ENCODE measurements at regions not wholly inside any gene's neighbourhood (a gene's known extent, or its start where the extent isn't known, plus 50 kb on each side); places are given as distances from the start of the nearest gene placed in this dataset.

DNA sequence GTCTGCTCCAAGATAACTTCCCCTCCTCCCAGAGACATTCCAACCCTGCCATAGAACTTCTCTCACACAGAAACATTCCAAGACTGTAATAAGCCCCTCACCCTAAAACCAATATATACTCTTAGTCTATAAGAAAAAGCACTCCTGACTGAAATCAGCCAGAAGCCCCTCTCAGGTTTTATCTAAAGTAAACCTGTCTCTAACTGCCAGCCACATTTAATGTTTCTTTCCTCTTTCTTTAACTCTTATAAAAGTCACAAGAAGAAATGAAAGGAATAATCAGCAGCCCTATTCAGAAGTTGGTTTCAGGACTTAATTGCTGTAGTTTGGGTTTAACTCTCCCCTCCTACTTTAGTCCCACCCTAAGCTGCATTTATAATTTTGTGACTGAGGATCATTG lies 165.0 kb upstream of the ZCCHC13 start:
- Histone ChIP-seq H2BK12ac (ENCODE audit: insufficient read length, low read depth, low read length) (no peak overlapping the region), H3K27me3 (ENCODE audit: insufficient read depth, low read length) (no peaks in the 10 kb centered on the region), H3K27ac (ENCODE audit: insufficient read length, low read depth, low read length) (no peak overlapping the region), H2BK120ac (ENCODE audit: low read depth, low read length, poor library complexity, severe bottlenecking) (no peak overlapping the region), H2BK20ac (ENCODE audit: low read depth, low read length, poor library complexity, severe bottlenecking) (no peak overlapping the region), H3K9me3 (ENCODE audit: control insufficient read depth, low read depth, low read length) (peaks cover 30% of the 10 kb centered on the region), H2AK5ac (ENCODE audit: insufficient read length, low read length) (no peak overlapping the region), H3K56ac (ENCODE audit: insufficient read length, low read depth, low read length) (no peak overlapping the region), H3T11ph (ENCODE audit: low read length) (no peak overlapping the region), H3K4me2 (ENCODE audit: insufficient read depth, insufficient read length, low read length) (no peak overlapping the region), H3K14ac (ENCODE audit: insufficient read depth, low read length) (no peak overlapping the region), H3K4ac (ENCODE audit: low read depth, low read length) (no peak overlapping the region), H4K8ac (replicated peaks; ENCODE audit: insufficient read length, low read depth, low read length) (no peak overlapping the region), H3K79me2 (ENCODE audit: insufficient read depth, low read length) (no peaks in the 10 kb centered on the region), H2BK5ac (ENCODE audit: insufficient read length, low read length) (no peak overlapping the region), H2AFZ (ENCODE audit: low read length) (no peak overlapping the region), H3K23me2 (ENCODE audit: insufficient read length, low read depth, low read length, poor library complexity, severe bottlenecking) (no peaks in the 10 kb centered on the region), H2BK15ac (ENCODE audit: low read depth, low read length) (no peak overlapping the region), H3K18ac (ENCODE audit: insufficient read length, low read depth, low read length) (no peak overlapping the region), H4K91ac (ENCODE audit: insufficient read length, low read depth, low read length) (no peak overlapping the region), H3K23ac (ENCODE audit: insufficient read length, low read depth, low read length) (no peak overlapping the region), H3K9ac (ENCODE audit: extremely low read depth, insufficient read length, low read length) (no peak overlapping the region), H3K79me1 (ENCODE audit: insufficient read depth, low read depth, low read length, poor library complexity, severe bottlenecking) (no peaks in the 10 kb centered on the region), H4K5ac (ENCODE audit: insufficient read length, low read depth, low read length) (no peak overlapping the region), H4K20me1 (ENCODE audit: control insufficient read depth, insufficient read depth, insufficient read length) (no peaks in the 10 kb centered on the region), H3K4me1 (ENCODE audit: insufficient read depth, low read length) (no peaks in the 10 kb centered on the region)
- Mint-ChIP-seq H3K9me3 (peaks cover 75 to 87% of the 10 kb centered on the region in 2 experiments), H3K4me3 (no peak overlapping the region), H3K4me1 (no peaks in the 10 kb centered on the region), H3K27me3 (ENCODE audit: low read depth) (no peaks in the 10 kb centered on the region; the same call in 1 of the 2 replicates), H3K27ac (no peak overlapping the region), H3K36me3 (ENCODE audit: insufficient read depth in 1 of 3, low read depth in 3 of 3) (peaks cover 51 to 91% (median 83%) of the 10 kb centered on the region in 3 experiments)
- DNase-seq, result no peak
- TF ChIP-seq, protein P1, sequence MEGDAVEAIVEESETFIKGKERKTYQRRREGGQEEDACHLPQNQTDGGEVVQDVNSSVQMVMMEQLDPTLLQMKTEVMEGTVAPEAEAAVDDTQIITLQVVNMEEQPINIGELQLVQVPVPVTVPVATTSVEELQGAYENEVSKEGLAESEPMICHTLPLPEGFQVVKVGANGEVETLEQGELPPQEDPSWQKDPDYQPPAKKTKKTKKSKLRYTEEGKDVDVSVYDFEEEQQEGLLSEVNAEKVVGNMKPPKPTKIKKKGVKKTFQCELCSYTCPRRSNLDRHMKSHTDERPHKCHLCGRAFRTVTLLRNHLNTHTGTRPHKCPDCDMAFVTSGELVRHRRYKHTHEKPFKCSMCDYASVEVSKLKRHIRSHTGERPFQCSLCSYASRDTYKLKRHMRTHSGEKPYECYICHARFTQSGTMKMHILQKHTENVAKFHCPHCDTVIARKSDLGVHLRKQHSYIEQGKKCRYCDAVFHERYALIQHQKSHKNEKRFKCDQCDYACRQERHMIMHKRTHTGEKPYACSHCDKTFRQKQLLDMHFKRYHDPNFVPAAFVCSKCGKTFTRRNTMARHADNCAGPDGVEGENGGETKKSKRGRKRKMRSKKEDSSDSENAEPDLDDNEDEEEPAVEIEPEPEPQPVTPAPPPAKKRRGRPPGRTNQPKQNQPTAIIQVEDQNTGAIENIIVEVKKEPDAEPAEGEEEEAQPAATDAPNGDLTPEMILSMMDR (conservative IDR thresholded peaks at IDR 0.05), result no peak

All from H9 (cell line).